Smooth muscle cell of the brain vasculature (primary cell): ENCODE measurements at regions not wholly inside any gene's neighbourhood (a gene's known extent, or its start where the extent isn't known, plus 50 kb on each side); places are given as distances from the start of the nearest gene placed in this dataset.
"Not testable (repeated sequence)": the region's sequence is repeated elsewhere in the genome, so short reads cannot be mapped to it uniquely, and the experiment has no call there.

ENCODE experiments used
- DNase-seq: peaks from one replicate; pipeline ENCODE4 v3.0.0-alpha.2; 2012; ENCODE audit warnings: low read depth, low spot score

GRCh38 chr1:45258059-45258650 is 51.8 kb upstream of the ZSWIM5 start:
- DNase-seq = no peak

DNA sequence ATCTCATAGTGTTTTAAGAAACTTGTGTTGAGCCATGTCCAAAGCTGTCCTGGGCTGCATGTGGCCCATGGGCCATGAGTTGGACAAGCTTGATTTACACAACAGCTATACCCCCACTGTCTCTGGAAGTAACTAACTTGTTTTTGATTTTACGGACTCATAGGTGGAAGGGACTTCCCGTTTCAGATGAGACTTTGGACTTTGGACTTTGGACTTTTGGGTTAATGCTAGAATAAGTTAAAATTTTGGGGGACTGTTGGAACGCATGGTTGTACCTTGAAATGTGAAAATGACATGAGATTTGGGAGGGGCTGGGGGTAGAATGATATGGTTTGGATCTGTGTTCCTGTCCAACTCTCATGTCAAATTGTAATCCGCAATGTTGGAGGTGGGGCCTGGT is 52.6 kb upstream of the ZSWIM5 start:
- no peak for DNase-seq

- DNase-seq = no peak
These were observed 53.8 kb upstream of the ZSWIM5 start for GRCh38 chr1:45260244-45260643.

DNA sequence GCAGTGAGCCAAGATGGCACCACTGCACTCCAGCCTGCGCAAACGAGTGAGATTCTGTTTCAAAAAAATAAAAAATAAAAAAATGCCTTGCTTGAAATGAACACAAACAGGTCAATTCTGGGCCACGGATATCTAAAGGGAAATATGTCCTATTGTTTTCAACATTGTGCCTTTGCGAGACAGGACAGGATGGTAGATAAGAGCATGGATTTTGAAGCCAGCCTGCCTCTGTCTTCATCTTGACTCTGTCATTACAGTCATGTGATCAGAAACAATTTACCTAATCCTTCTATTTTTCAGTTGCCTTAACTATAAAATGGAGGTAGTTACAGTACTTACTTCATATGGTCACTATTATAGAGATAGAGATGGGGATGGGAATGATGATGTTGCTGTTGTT is 56.7 kb upstream of the ZSWIM5 start:
- DNase-seq = no peak

DNA sequence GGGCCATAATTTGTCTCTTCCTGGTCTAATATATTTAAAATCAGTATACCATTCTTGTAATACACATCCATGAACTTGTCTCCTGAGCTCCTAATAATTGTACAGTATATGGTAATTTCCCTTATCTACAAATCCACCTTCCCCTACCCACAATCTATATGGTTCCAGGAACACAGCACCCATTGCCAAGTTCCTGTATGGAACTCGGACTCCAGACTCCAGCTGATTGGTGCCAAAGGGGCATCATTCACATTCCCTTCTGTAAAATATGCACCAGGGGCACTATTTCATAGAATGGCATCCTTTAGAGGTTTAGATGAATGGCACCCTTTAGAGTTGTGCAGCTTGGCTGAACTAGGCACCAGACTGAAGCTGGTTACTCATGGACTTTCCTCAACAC is 58.8 kb upstream of the ZSWIM5 start:
- no peak for DNase-seq

DNA sequence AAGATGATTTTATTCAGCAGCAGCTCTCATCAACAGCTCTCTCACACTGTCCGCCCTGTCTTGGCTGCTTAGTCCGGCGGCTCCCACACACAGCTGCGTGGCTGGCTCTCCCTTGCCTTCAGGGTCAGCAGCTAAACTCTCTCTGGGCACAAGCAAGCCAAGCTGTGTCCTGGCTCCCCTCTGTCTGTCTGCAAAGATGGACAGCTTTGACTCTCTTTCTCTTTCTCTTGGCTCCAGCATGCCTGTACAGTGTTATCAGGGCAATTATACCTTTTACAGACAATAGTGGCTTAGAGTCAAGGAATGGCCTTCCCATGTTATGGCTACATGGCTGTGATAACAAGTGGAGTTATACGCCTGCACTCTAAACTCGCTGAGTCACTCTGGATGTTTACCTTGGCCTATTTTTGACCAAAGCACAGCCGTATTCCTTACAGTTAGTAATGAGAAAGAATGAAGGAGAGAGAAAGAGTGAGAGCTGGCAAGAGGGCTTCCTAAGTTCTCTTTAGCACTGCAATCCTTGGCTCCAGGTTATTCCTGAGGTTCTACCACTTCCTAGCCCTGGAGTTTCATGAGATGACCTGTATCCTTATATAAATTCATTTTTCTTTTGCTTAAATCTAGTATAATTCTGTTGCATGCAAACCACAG is 59.9 kb upstream of the ZSWIM5 start:
- DNase-seq = peak; percentile 52

DNA sequence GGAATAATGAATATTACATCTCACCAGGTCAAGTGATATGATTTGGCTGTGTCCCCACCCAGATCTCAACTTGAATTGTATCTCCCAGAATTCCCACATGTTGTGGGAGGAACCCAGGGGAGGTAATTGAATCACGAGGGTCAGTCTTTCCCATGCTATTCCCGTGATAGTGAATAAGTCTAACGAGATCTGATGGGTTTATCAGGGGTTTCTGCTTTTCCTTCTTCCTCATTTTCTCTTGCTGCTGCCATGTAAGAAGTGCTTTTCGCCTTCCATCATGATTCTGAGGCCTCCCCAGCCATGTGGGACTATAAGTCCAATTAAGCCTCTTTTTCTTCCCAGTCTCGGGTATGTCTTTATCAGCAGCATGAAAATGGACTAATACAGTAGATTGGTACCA is 58.4 kb upstream of the HPDL start:
- not testable (repeated sequence) for DNase-seq

GRCh38 chr1:45272267-45272666 is 54.4 kb upstream of the HPDL start:
- not testable (repeated sequence) for DNase-seq

DNA sequence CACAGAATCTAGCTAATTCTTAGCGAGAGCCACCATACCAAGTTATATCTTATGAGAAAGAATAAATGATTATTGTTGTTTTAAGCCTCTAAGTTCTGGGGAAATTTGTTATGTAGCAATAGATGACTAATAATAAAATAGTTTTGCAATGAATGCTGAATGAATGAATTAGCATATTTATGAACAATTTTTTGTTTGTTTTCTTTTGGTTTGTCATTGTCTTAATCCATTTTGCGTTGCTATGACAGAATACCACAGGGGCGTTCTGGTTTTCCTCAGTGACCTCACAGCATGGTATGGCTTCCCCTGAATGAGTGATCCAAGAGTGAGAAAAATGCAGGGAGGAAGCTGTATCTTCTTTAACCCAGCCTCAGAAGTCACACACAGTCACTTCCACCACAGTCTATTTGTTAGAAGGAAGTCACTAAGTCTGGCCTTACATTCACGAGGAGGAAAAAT is 53.8 kb upstream of the HPDL start:
- DNase-seq = peak; percentile 9

- no peak for DNase-seq
These were observed 51.6 kb upstream of the HPDL start for GRCh38 chr1:45275054-45275453.
